ENCODE measurements at regions not wholly inside any gene's neighbourhood (a gene's known extent, or its start where the extent isn't known, plus 50 kb on each side); places are given as distances from the start of the nearest gene placed in this dataset.
A peak's percentile ranks its signal among the peaks of the same experiment; 100 is the strongest.

DNA sequence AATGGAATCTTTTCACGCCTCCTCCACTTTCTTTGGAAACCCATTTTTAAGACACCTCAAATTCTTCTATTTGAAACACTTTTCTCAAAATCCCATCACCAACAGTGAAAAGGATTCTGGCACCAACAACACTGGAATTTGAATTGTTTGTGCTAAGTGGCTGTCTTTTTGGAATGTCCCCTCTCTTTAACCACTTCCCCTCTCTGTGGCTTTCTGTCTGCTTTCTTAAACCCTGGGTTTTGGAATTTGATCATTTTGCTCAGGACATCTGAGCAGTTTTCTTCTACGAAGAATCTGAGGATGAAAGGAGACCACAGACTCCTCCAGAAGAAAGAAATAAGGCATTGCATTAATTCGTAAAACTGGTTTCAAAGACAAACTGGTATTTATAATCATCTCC lies 89.0 kb downstream of the MXRA5 start:
- WGBS (ENCODE audit: insufficient coverage, low lambda C conversion rate) = no CpG with 5 or more reads among the region's 3 CpGs
- no peak overlapping the region for H3K4me3 ChIP-seq (ENCODE audit: low read length)
- no peak for DNase-seq
- no peaks in the 10 kb centered on the region for H3K27me3 ChIP-seq (ENCODE audit: control insufficient read depth, insufficient read depth, low read length)
- no peaks in the 10 kb centered on the region for H3K4me1 ChIP-seq (ENCODE audit: control insufficient read depth, insufficient read depth, low read length)
- no peaks in the 10 kb centered on the region for H3K9me3 ChIP-seq (ENCODE audit: control insufficient read depth, low read depth, low read length)
- no peaks in the 10 kb centered on the region for H3K36me3 ChIP-seq (ENCODE audit: control insufficient read depth, insufficient read depth, low read length)
- no peak overlapping the region for H3K27ac ChIP-seq (ENCODE audit: low read length)

DNA sequence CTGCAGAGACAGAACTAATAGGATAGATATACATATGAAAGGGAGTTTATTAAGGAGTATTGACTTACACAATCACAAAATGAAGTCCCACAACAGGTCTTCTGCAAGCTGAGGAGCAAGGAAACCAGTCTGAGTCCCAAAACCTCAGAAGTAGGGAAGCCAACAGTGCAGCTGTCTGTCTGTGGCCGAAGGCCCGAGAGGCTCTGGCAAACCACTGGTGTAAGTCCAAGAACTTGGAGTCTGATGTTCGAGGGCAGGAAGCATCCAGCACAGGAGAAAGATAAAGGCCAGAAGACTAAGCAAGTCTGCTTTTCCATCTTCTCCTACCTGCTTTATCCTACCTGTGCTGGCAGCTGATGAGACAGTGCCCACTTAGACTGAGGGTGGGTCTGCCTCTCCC lies 89.6 kb downstream of the MXRA5 start:
- H3K4me3 ChIP-seq (ENCODE audit: low read length) = no peak overlapping the region
- H3K27me3 ChIP-seq (ENCODE audit: control insufficient read depth, insufficient read depth, low read length) = no peaks in the 10 kb centered on the region
- DNase-seq = no peak
- H3K4me1 ChIP-seq (ENCODE audit: control insufficient read depth, insufficient read depth, low read length) = no peaks in the 10 kb centered on the region
- WGBS (ENCODE audit: insufficient coverage, low lambda C conversion rate) = no CpG with 5 or more reads among the region's 3 CpGs
- H3K9me3 ChIP-seq (ENCODE audit: control insufficient read depth, low read depth, low read length) = no peaks in the 10 kb centered on the region
- no peak overlapping the region for H3K27ac ChIP-seq (ENCODE audit: low read length)
- H3K36me3 ChIP-seq (ENCODE audit: control insufficient read depth, insufficient read depth, low read length) = no peaks in the 10 kb centered on the region

- H3K9me3 ChIP-seq (ENCODE audit: control insufficient read depth, low read depth, low read length) = no peaks in the 10 kb centered on the region
- H3K36me3 ChIP-seq (ENCODE audit: control insufficient read depth, insufficient read depth, low read length) = no peaks in the 10 kb centered on the region
- H3K27me3 ChIP-seq (ENCODE audit: control insufficient read depth, insufficient read depth, low read length) = no peaks in the 10 kb centered on the region
- H3K27ac ChIP-seq (ENCODE audit: low read length) = no peak overlapping the region
- no peak overlapping the region for H3K4me3 ChIP-seq (ENCODE audit: low read length)
- 100% methylated on average over 1 of the region's 3 CpGs for WGBS (ENCODE audit: insufficient coverage, low lambda C conversion rate)
- DNase-seq = no peak
- no peaks in the 10 kb centered on the region for H3K4me1 ChIP-seq (ENCODE audit: control insufficient read depth, insufficient read depth, low read length)
Measured at GRCh38 chrX:3252744-3253143, 93.7 kb downstream of the MXRA5 start.

GRCh38 chrX:3250966-3251365 lies 95.5 kb downstream of the MXRA5 start:
- Histone ChIP-seq H3K4me3 (ENCODE audit: low read length) (no peak overlapping the region), H3K4me1 (ENCODE audit: control insufficient read depth, insufficient read depth, low read length) (no peaks in the 10 kb centered on the region), H3K27me3 (ENCODE audit: control insufficient read depth, insufficient read depth, low read length) (no peaks in the 10 kb centered on the region), H3K36me3 (ENCODE audit: control insufficient read depth, insufficient read depth, low read length) (no peaks in the 10 kb centered on the region), H3K9me3 (ENCODE audit: control insufficient read depth, low read depth, low read length) (no peaks in the 10 kb centered on the region), H3K27ac (ENCODE audit: low read length) (no peak overlapping the region)
- WGBS (ENCODE audit: insufficient coverage, low lambda C conversion rate) = no CpG with 5 or more reads among the region's 2 CpGs
- DNase-seq = no peak

GRCh38 chrX:3244955-3245354 lies 101.5 kb downstream of the MXRA5 start:
- Histone ChIP-seq H3K27ac (ENCODE audit: low read length) (no peak overlapping the region), H3K4me3 (ENCODE audit: low read length) (no peak overlapping the region), H3K27me3 (ENCODE audit: control insufficient read depth, insufficient read depth, low read length) (no peaks in the 10 kb centered on the region), H3K9me3 (ENCODE audit: control insufficient read depth, low read depth, low read length) (no peaks in the 10 kb centered on the region), H3K36me3 (ENCODE audit: control insufficient read depth, insufficient read depth, low read length) (no peaks in the 10 kb centered on the region), H3K4me1 (ENCODE audit: control insufficient read depth, insufficient read depth, low read length) (no peaks in the 10 kb centered on the region)
- DNase-seq = no peak

- WGBS (ENCODE audit: insufficient coverage, low lambda C conversion rate) = no CpG with 5 or more reads among the region's 7 CpGs
- Histone ChIP-seq H3K4me1 (ENCODE audit: control insufficient read depth, insufficient read depth, low read length) (no peaks in the 10 kb centered on the region), H3K36me3 (ENCODE audit: control insufficient read depth, insufficient read depth, low read length) (no peaks in the 10 kb centered on the region), H3K4me3 (ENCODE audit: low read length) (no peak overlapping the region), H3K27ac (ENCODE audit: low read length) (no peak overlapping the region), H3K27me3 (ENCODE audit: control insufficient read depth, insufficient read depth, low read length) (no peaks in the 10 kb centered on the region), H3K9me3 (ENCODE audit: control insufficient read depth, low read depth, low read length) (no peaks in the 10 kb centered on the region)
- DNase-seq = peak in 1 of 2 donors; percentile 1
Measured at GRCh38 chrX:3244203-3244743, 102.2 kb downstream of the MXRA5 start.

DNA sequence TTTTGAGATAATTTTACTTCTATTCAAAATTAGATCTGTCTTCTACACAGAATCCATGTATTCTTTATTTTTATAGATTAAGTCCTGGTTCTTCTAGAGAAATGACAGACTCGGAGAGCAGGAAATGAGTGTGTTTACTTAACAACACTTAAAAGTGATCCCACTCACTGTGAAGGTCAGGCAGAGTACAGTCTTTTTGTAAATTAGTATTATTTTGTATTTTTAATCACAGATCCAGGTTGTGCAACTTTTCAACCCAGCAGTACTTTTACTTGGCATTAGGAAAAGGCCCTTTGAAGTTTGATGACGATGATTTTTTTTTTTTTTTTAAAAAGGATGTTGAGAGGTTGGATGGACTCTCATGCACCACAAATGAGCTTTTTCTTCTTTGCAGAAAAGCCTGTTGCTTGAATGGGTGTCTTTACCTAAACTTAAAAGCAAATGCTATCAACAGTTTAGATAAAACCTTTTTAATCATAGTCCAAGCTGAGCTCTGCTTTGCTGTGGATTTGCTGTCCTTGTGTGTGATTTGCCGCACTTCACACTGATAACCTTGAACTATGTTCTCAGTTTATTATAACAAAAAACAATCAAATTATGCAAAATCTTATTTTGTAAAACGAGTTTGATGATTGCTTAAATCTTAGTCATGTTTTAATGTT lies 114.1 kb downstream of the MXRA5 start:
- Histone ChIP-seq H3K27ac (ENCODE audit: low read length) (no peak overlapping the region), H3K36me3 (ENCODE audit: control insufficient read depth, insufficient read depth, low read length) (no peaks in the 10 kb centered on the region), H3K4me3 (ENCODE audit: low read length) (no peak overlapping the region), H3K9me3 (ENCODE audit: control insufficient read depth, low read depth, low read length) (no peaks in the 10 kb centered on the region), H3K4me1 (ENCODE audit: control insufficient read depth, insufficient read depth, low read length) (no peaks in the 10 kb centered on the region), H3K27me3 (ENCODE audit: control insufficient read depth, insufficient read depth, low read length) (no peaks in the 10 kb centered on the region)
- WGBS (ENCODE audit: insufficient coverage, low lambda C conversion rate) = no CpG with 5 or more reads among the region's 4 CpGs
- DNase-seq = no peak

DNA sequence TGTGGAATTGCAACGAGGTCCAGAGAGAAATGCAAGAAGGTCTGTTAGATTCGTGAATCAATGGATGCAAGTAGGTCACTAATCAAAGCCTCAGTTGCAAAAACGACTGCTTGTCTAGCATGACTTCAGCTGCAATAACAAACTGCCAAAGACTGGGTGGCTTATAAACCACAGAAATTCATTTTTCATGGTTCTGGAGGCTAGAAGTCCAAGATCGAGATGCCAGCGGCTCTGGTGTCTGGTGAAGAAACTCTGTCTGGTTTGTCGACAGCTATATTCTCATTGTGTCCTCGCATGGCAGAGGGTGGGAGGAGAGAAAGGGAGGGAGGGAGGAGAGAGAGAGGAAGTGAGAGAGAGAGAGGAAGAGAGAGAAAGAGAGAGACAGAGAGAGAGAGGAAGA lies 114.7 kb downstream of the MXRA5 start:
- WGBS (ENCODE audit: insufficient coverage, low lambda C conversion rate) = no CpG with 5 or more reads among the region's 7 CpGs

DNA sequence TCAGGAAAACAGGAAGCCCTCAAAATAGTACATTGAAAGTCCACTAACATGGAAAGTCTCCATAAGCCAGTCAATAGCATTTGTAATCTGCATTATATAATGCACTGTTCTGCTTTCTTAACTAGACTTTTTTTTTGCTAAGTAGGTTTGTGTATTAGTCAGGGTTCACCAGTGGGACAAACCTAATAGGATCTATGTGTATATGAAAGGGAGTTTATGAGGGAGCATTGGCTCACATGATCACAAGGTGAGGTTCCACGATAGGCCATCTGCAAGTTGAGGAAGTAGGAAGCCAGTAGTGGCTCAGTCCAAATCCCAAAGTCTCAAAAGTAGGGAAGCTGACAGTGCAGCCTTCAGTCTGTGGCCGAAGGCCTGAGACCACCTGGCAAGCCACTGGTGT lies 116.0 kb downstream of the MXRA5 start:
- Histone ChIP-seq H3K4me3 (ENCODE audit: low read length) (no peak overlapping the region), H3K36me3 (ENCODE audit: control insufficient read depth, insufficient read depth, low read length) (no peaks in the 10 kb centered on the region), H3K27ac (ENCODE audit: low read length) (no peak overlapping the region), H3K27me3 (ENCODE audit: control insufficient read depth, insufficient read depth, low read length) (no peaks in the 10 kb centered on the region), H3K4me1 (ENCODE audit: control insufficient read depth, insufficient read depth, low read length) (no peaks in the 10 kb centered on the region), H3K9me3 (ENCODE audit: control insufficient read depth, low read depth, low read length) (no peaks in the 10 kb centered on the region)
- no CpG with 5 or more reads among the region's 2 CpGs for WGBS (ENCODE audit: insufficient coverage, low lambda C conversion rate)
- DNase-seq = no peak

More for the DNA sequence above, 114.7 kb downstream of the MXRA5 start:
- Histone ChIP-seq H3K9me3 (ENCODE audit: control insufficient read depth, low read depth, low read length) (no peaks in the 10 kb centered on the region), H3K36me3 (ENCODE audit: control insufficient read depth, insufficient read depth, low read length) (no peaks in the 10 kb centered on the region), H3K27me3 (ENCODE audit: control insufficient read depth, insufficient read depth, low read length) (no peaks in the 10 kb centered on the region), H3K4me1 (ENCODE audit: control insufficient read depth, insufficient read depth, low read length) (no peaks in the 10 kb centered on the region), H3K4me3 (ENCODE audit: low read length) (no peak overlapping the region), H3K27ac (ENCODE audit: low read length) (no peak overlapping the region)
- DNase-seq = no peak

- Histone ChIP-seq H3K4me3 (ENCODE audit: low read length) (no peak overlapping the region), H3K9me3 (ENCODE audit: control insufficient read depth, low read depth, low read length) (no peaks in the 10 kb centered on the region), H3K36me3 (ENCODE audit: control insufficient read depth, insufficient read depth, low read length) (no peaks in the 10 kb centered on the region), H3K27me3 (ENCODE audit: control insufficient read depth, insufficient read depth, low read length) (no peaks in the 10 kb centered on the region), H3K4me1 (ENCODE audit: control insufficient read depth, insufficient read depth, low read length) (no peaks in the 10 kb centered on the region), H3K27ac (ENCODE audit: low read length) (no peak overlapping the region)
- no peak for DNase-seq
- no CpG with 5 or more reads among the region's 1 CpG for WGBS (ENCODE audit: insufficient coverage, low lambda C conversion rate)
Measured at GRCh38 chrX:3227526-3227925, 118.9 kb downstream of the MXRA5 start.

GRCh38 chrX:3226087-3226486 lies 120.4 kb downstream of the MXRA5 start:
- Histone ChIP-seq H3K4me3 (ENCODE audit: low read length) (no peak overlapping the region), H3K27ac (ENCODE audit: low read length) (no peak overlapping the region), H3K36me3 (ENCODE audit: control insufficient read depth, insufficient read depth, low read length) (no peaks in the 10 kb centered on the region), H3K27me3 (ENCODE audit: control insufficient read depth, insufficient read depth, low read length) (no peaks in the 10 kb centered on the region), H3K4me1 (ENCODE audit: control insufficient read depth, insufficient read depth, low read length) (no peaks in the 10 kb centered on the region), H3K9me3 (ENCODE audit: control insufficient read depth, low read depth, low read length) (no peaks in the 10 kb centered on the region)
- WGBS (ENCODE audit: insufficient coverage, low lambda C conversion rate) = no CpG with 5 or more reads among the region's 2 CpGs
- no peak for DNase-seq
